Amniotic stem cell (primary cell): ENCODE measurements at regions not wholly inside any gene's neighbourhood (a gene's known extent, or its start where the extent isn't known, plus 50 kb on each side); places are given as distances from the start of the nearest gene placed in this dataset.

ENCODE experiments used
- DNase-seq: peaks from one replicate; lab custom pipeline; 2025; lab: John Stamatoyannopoulos, UW

- no peak for DNase-seq
These were observed 55.9 kb upstream of the BMAL1 start for GRCh38 chr11:13221722-13222121.

GRCh38 chr11:13222285-13222684 is 55.3 kb upstream of the BMAL1 start:
- no peak for DNase-seq

- no peak for DNase-seq
These were observed 54.5 kb upstream of the BMAL1 start for GRCh38 chr11:13223112-13223511.

GRCh38 chr11:13224324-13224723 is 53.3 kb upstream of the BMAL1 start:
- no peak for DNase-seq

- DNase-seq, result no peak
These were observed 52.3 kb upstream of the BMAL1 start for GRCh38 chr11:13225038-13226001.

GRCh38 chr11:13227676-13228255 is 49.8 kb upstream of the BMAL1 start:
- no peak for DNase-seq
